Posterior cingulate gyrus (tissue), 11 donors: ENCODE measurements at regions not wholly inside any gene's neighbourhood (a gene's known extent, or its start where the extent isn't known, plus 50 kb on each side); places are given as distances from the start of the nearest gene placed in this dataset.
"Not testable (repeated sequence)": the region's sequence is repeated elsewhere in the genome, so short reads cannot be mapped to it uniquely, and the experiment has no call there.

Experiments used
- DNase-seq, 10 donors: peaks; one replicate each; pipeline versions ENCODE4 v3.0.0 to v3.0.0-alpha.2; 2020 to 2021; ENCODE audit warnings: mixed read lengths in 3 of 10
- intact Hi-C: fragments of 100-400 bp; cut with DNase I; formaldehyde crosslinking; loops from one replicate; pipeline ENCODE4 v1.15.1; 2023

DNA sequence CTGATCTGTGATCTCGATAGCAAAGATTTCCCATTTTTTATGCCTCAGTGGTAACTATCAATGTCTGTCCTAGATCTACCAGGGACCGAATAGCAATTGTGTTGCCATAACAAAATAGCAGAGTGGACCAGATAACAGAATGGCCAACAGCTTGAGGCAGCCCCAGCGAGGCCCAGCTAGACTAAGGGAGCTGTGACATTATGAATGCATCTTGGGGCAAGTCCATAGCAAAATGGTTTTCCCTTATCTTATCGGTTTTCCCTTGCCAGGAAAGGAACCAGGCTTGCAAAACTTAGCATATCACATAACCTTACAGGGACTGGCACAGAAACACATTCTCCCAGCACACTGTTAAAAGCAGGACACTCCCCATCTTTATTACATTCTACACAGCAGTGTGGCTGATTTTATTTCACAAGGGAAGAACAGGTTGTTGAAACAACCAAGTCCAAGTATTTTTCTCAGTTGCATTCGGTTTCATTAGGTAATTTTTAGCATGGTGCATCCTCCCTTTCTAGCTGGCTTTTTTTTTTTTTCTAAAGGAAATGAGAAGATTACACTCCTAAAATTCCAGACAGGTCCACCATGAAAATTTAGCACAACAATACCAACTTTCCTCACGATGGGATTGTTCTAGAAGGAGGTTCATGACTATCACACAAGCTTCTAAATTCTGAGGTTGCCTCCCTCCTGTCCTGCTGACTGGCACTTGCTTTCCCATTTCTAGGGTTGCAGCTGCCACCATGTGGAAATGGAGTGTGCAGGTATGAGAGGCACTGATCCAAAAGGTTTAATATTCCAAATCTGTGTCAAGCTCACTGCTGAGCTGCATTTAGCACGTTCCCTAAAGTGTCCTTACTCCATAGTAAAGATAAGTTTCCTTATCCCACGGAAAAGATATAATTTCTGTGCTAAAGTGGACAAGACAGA lies 97.0 kb upstream of the SLC35G4 start:
- DNase-seq = no peak
- intact Hi-C loops = no loop called here

DNA sequence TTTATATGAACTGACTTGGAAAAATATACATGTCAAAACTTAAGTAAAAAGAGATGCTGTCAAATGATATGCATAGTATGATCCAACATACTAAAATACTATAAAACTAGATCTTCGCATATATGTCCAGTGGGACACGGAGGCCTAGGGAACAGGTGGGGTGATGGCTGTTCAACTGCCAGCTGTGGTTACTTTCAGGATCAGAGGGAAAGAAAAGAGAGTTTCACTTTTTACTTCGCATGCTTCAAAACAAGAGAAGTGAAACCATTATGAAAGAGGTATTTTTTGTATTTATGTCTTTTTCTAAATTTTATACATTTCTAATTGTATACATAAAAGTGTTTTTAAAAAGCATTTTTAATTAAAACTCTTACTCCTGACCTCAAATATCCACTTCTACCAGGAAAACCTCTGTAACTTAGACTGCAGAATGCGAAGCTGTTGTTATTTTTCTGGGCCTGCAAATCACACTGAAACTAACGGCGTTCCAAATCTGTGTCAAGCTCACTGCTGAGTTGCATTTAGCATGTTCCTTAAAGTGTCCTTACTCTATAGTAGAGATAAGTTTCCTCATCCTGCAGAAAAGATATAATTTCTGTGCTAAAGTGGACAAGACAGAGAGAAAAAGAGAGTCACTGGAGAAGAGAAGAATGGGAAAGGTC lies 97.8 kb upstream of the SLC35G4 start:
- intact Hi-C loops = no loop called here
- DNase-seq = no peak

DNA sequence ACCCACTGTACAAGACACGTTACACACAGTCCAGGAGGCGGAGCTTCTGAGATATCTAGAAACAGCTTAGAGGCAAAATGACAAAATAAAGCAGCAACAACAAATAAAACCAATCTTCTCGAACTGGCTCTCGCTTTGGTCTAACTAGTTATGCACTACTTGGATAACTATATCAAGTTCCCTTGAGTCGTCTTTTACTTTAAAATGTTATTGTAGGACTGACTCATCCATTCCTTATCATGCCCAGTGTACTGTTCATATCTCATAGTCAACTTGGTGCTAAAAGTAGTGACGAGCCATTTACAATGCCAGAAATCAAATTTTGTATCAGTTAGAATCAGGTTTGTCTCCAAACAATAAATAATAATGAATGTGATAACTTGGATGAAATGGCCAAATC lies 102.5 kb upstream of the SLC35G4 start:
- intact Hi-C loops = no loop called here
- no peak for DNase-seq

DNA sequence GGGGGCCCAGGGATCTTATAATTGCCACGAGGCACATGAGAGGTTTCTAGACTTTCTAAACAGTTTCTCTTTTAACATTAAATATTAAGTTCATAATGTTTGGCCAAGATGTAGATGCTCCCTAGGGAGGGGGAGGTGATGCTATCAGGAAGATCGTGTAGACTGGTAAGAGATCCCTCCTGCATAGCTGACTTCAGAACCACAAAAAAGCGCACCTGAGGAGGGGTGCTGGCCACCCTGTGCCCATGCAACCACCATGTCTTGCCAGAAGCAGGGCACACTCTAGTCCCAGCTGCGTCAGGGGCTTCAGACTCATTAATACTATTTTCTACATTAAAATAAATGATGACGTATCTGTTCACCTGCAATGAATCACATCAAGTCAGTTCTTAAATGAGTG lies 103.4 kb upstream of the SLC35G4 start:
- intact Hi-C loops = no loop called here
- no peak for DNase-seq

DNA sequence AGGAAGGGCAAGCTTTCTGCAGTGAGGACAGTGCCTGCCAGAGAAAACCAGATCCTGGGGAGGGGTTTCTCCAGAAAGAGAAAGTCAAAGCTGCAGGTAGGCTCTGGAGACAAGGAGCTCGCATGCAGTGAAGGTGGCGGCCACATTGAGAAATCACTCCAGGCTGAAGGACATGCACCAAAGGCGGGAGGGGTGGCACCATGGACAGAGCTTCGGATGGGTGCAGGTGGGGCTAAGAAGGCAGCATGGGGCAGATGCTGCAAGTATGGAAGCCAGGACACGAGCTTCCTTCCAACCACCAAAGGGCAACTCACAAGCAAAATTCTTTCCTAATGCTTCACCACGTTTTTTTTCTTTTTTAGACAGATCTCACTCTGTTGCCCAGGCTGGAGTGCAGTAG lies 104.4 kb upstream of the SLC35G4 start:
- intact Hi-C loops = no loop called here
- no peak for DNase-seq

DNA sequence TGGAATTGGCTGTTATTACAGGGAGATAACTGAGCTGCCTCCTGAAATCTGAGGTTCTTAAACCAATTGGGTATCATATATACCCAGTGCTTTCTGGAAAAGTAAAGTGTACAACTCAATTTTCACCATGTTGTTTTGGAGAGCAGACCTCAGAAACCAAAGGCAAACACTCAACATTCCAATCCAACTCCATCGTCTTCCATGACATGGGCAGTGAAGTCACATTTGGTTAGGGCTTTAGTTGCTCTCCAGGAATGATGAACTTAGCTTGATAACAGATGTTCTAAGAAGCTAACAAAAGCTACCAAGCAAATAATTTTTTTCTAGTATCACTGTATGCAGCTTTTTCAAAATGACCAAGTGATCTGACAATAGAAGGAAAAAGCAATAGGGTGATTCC lies 107.0 kb upstream of the SLC35G4 start:
- DNase-seq = no peak
- intact Hi-C loops = no loop called here

DNA sequence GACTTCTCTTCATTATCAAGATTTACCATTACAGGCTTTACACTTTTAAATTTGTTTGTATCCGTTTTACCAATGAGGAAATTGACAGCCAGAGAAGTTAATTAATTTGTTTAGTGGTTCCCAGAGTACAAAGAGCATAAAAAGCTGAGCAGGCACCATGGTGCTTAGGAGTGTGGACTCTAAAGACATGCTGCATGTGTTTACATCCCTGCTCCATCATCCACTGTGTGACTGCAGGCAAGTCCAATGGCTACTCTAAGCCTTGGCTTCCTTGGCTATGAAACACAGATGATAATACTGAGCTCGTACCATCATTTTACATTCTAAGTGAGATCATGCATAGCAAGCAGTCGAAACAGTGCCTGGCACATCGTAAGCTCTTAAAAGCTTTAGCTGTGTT lies 108.0 kb upstream of the SLC35G4 start:
- DNase-seq = no peak
- intact Hi-C loops = no loop called here

DNA sequence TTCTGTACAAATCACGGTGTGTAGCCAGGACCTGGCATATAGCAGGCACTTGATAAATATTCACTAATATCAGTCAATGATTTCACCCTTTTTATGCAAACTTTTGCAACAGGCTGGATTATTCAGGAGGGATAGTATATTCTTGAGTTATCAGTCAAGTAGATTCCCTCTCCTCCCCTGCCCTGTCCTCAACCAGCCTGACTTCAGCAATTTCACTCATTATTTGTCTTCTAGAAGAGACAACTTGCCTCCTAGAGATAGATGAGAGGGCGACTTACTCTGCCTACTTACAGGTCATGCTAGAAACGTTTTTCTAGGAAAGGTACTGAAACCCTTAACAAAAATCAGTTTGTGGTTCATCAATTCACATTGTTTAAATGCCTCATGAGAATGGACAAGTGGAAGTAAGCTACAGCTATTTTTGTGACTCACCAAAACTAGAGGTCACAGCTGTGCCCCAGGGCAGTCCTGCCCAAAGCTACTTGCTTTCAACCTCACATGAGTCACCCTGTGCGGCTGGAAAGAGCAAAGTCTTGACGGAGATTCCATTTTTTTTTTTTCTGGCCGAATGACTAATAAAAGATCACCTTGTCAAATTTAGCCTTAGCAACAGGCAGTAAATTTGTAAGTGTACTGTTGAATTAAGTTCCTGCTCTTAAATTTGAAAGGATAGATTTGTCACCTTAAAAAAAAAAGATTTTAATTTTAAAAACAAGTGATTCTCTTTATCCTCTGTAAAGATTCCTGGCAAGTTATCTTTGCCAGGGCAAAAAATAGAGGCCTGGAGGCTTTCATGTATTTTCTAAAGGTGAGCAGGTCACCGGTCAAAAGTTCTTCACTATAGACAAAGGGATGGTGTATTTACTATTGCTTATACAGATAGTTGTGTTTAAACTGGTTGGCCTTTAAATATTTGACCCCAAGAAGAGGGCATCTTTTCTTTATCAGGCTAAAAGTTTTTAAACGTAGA lies 109.0 kb upstream of the SLC35G4 start:
- no peak for DNase-seq
- intact Hi-C loops = no loop called here

DNA sequence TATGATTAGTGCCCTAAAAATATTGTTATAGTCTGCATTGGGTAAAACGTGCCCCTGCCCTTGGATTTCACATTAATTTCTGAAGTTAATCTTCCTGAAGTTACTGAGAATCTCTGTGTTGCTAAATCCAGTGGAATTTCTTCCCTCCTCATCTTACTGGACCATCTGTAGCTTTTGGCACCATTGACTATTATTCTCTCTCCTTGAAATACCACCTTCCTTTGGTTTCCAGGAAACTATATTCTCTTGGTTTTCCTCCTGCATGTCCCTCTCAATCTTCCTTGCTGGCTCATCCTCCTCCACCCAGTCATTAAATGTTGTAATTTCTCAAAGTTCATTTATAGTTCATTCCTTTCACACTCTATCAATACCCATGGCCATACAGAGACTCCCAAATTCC lies 110.6 kb upstream of the SLC35G4 start:
- intact Hi-C loops = no loop called here
- DNase-seq = no peak

DNA sequence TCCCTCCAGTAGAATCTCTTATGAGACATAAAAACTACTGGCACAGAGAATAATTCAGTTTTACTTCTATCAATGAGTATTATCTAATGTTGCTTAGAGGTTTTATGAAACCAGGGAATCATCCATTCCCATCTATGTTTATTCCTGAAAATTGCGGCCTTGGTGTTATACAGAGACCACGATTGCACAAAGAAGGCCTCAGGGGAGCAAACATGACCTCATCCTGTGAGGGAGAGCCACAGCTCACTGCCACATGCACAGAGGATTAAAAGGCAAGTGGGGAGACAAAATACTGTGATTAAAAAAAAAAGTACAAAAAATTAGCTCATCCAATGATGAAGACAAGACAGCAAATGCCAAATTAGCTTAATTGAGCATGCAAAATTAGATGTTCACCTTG lies 111.8 kb upstream of the SLC35G4 start:
- DNase-seq = no peak
- intact Hi-C loops = no loop called here

DNA sequence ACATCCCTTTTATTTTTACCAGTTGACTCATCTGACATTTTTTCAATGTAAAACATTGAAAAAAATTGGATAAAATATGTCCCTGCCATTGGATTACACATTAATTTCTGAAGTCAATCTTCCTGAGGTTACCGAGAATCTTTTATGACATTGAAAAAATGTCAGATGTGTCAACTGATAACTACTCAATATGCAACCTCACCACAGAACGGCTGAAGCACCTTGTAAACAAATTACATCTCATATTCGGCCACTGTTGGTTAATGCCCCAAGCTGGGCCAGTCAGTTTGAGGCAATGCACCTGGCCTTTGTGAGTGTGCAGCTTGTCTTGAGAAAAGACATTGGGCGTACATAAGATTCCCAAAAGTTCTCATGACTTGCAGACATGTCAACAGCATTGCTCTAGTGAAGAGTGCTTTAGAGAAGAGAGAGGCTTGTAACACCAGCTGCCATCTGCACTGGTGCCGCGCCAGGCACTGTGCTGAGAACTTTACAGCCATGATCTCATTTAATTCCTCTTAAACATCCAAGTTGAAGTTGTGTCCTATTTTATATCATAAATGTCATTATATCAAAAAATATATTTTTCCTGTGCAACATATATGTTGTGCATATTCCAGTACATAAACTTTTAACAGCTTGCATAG lies 112.7 kb upstream of the SLC35G4 start:
- DNase-seq = peak in 2 of 10 donors; percentile 61 to 75
- intact Hi-C loops = no loop called here

DNA sequence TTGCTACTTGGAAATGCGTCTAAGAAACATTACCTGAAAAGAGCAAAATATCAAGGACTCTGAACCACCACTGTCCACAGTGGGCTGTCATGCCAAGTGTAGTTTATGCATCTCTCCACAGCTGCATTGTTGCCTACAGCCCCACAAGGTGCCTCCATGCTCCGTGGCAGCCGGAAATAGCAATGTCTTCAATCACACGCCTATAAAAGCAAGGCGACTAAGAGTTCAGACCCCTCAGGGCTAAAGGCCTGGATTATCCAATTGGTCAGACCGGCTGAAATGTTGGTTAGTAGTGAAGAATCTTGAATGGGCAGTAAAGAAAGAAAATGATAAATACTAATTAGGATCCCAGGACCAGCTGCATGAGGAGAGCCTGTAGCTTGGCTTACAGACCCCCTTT lies 114.0 kb upstream of the SLC35G4 start:
- intact Hi-C loops = no loop called here
- no peak for DNase-seq

DNA sequence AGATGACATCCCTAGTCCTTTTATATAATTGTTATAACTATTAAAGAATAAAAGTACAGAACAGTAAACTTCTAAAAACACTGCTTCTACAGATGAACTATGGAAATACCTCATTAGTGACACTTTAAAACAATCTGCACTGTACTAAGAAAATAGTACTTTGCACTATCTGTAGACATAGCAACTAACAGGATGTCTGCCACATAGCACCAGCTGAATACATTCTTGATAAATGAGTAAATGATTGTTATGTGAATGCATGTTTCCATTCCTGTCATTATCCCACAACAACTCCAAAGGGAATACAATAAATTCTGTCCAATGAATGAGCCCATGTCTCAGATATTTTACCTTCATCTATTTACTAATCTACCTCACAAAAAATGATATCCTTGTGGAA lies 115.3 kb upstream of the SLC35G4 start:
- intact Hi-C loops = no loop called here
- DNase-seq = no peak

DNA sequence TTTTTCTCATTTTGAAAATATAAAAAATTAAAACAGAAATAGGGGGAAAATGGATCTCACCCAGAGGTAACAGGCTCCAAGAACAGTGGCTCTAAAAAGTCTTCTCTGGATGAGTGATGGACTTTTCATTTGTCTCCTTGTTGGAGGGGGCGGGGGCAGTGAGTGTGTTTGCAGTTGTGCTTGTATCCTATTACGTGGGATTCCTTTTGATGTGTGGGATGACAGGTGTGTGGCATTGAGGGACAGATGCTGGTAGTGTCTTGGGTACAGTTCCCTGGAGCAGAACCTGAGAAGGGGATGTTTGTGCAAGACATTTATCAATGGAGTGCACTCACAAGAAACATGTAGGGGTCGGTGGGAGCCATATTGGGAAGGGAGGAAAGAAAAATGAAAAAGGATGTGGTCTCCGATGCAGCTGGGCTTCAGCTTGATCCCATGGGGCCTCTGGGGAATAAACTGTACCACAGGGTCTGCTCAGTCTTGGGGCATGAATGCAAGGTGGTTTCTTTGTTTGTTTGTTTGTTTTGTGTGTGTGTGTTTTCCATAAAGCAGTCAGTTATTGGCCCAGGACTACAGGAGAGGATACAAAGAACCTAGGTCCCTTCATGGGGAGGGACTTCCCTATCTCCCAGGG lies 120.0 kb upstream of the SLC35G4 start:
- intact Hi-C loops = no loop called here

DNA sequence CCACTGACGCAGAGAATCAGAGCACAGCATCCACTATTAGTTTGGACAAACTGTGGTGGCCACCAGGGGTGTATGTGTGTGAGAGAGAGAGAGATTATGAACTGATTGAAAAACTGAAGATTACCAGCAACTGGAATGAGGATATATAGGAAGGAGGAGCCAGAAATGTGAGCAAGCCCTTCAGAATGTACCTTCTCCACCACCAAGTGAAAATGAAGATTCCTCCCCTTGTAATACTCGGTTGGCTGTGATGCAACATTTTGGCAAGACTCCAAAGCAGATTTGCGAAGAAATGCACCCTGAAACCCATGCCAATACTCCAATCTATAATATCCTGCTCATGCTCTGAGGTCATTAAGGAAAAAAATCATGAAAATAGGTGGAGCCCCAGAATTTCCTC lies 121.2 kb upstream of the SLC35G4 start:
- no peak for DNase-seq
- intact Hi-C loops = no loop called here

More for the DNA sequence above, 120.0 kb upstream of the SLC35G4 start:
- no peak for DNase-seq

DNA sequence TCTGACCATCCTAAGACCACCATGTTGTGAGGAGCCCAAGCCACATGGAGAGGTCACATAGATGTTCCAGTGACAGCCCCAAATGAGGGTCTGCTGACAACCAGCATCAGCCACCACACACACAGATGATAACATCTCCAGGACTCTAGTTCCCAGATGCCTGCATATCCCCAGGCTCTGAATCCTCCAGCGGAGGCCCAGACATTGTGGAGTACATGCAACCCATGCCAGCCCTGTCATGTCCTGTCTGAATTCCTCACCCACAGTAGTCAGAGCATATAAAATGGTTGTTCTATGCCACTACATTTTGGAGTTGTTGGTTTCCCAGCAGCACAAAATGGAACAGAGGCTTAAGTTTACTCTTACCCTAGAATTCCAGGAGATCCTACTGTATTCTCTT lies 122.0 kb upstream of the SLC35G4 start:
- intact Hi-C loops = no loop called here
- no peak for DNase-seq

DNA sequence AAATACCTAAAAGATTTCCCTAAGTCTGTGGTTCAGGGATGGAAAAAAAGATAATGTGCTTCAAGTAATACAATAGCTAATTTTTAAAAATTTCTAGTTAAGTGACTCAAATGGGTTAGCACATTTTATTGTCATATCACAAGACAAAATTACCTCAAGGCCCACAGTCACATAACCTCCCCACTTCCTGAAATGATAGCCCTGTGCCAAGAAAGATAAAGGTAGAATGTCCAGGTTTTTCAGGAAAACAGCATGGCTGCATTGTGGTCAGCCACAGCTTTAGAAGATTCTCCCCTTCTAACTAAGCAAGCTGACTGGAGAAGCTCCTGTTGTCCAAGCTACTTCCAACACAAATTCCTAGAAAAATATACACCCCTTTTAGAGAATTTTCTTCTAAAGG lies 127.1 kb upstream of the SLC35G4 start:
- intact Hi-C loops = no loop called here
- no peak for DNase-seq

DNA sequence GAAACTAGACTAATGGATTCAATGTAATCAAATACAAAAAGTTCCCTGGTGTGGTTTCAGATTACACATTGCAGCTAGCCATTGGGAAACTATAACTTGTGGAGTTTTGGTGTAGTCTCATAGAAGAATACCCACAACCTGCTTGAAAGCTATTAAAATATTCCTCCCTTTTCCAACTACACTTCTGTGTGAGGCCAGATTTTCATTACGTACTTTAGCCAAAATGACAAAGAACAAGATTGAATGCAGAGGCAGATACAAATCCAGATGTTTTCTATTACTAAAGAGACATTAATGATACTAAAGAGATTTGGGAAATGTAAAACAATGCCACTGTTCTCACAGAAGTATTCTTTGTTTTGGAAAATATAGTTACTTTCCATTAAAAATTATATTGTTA lies 128.7 kb upstream of the SLC35G4 start:
- no peak for DNase-seq
- intact Hi-C loops = no loop called here

DNA sequence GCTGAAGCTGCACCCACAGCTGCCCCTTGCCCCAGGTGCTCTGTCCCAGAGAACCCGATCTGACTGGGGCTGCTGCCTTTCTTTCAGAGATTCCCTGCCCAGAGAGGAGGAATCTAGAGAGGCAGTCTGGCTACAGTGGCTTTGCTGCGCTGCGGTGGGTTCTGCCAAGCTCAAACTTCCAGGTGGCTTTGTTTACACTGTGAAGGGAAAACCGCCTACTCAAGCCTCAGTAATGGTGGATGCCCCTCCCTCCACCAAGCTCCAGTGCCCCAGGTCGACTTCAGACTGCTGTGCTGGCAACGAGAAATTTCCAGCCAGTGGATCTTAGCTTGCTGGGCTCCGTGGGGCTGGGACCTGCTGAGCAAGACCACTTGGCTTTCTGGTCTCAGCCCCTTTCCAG lies 130.4 kb upstream of the SLC35G4 start:
- DNase-seq, intact Hi-C loops: not testable (repeated sequence)

DNA sequence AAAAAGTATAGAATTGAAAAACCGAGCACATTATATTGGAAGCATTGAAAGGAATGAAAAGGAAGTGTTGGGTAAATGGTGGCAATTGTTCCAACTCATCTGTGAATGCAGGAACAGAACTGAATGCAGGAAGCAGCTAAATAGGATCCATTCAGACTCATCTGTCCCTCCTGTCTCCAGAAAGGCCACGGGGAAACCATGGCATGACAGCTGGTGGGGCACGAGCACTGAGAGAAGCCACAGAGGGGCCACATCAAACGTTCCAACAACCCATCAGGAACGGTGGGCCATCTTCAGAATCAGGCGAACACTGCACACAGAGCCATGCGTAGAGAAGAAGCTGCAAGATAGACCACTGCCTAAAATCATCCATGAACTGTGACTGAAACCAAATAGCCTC lies 138.5 kb upstream of the SLC35G4 start:
- intact Hi-C loops = no loop called here
- no peak for DNase-seq
